Muscle of back (tissue), 3 donors: ENCODE measurements at regions not wholly inside any gene's neighbourhood (a gene's known extent, or its start where the extent isn't known, plus 50 kb on each side); places are given as distances from the start of the nearest gene placed in this dataset.

Source experiments
- DNase-seq, 3 donors: peaks; one replicate each; pipeline versions ENCODE4 v3.0.0 to v3.0.0-alpha.2; 2013

GRCh38 chr18:67597759-67598158 lies 81.2 kb upstream of the DSEL start:
- no peak for DNase-seq

DNA sequence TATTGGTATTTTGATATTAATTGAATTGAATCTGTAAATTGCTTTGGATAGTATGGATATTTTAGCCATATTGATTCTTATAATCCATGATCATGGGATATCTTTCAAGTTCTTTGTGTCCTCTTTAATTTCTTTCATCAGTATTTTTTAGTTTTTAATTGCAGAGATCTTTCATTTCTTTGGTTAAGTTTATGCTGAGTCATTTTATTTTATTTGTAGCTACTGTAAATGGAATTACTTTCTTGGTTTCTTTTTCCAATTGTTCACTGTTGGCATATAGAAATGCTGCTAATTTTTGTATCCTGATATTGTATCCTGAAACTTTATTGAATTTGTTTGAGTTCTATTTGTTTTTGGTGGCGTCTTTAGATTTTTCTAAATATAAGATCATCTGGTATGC lies 79.5 kb upstream of the DSEL start:
- DNase-seq: no peak

- DNase-seq: peak in 1 of 3 donors; percentile 15
These were observed 74.1 kb upstream of the DSEL start for GRCh38 chr18:67590571-67591141.

GRCh38 chr18:67589325-67589724 lies 72.8 kb upstream of the DSEL start:
- DNase-seq: no peak

DNA sequence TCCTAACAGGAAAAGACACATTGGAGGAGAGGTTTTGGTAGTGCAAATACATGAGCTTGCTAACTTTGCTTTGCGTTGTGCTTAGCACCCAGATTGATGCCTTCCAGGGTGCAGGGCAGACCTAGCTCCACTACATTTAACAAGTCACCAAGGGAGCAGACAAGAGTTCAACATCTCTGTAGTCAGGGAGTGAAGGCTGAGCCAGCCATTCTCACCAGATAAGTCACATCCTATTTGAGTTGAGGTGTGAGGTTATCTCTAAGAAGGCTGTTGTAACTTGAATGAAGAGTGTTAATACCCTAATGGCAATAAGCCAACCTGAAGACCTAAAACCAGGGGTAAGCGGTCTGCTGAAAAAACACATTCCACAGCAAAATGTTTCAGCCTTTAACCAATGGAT lies 69.6 kb upstream of the DSEL start:
- no peak for DNase-seq

DNA sequence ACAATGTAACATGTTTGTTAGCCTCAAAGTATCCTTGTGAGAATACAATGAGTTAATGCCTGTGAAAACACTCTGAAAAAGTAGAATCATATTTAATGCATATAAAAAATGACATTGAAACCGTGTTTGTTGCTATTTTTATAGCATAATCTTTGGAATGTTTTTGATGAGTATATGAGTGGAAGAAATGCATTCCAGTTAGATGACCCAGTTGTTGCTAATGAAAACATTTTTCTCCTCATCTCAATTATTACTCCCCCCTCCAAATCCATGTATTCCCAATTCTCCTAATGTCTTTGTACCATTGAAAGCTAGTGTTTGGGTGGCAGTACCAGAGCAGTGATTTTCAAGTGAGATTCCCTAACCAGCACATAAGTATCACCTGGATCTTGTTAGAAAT lies 67.1 kb upstream of the DSEL start:
- peak in 1 of 3 donors; percentile 10 for DNase-seq

- no peak for DNase-seq
These were observed 66.0 kb upstream of the DSEL start for GRCh38 chr18:67582488-67582887.

GRCh38 chr18:67581178-67581577 lies 64.7 kb upstream of the DSEL start:
- no peak for DNase-seq

DNA sequence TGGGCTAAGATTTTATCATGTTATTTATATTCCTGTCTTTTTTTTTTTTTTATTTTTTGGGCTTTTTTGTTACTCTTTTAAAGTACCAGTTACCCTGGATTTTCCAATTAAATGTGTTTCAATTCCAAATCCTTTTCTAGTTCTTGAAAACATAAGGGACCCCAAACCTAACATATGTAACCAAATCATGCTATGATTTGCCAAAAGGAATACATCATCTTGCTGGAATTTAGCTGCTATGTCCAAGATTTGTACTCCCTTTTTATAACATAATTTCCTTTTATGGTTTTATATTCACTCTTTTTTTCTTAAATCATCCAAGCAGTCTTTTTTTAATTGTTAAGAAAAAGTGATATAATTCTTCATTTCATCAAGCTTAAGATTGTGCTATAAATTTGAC lies 60.9 kb upstream of the DSEL start:
- DNase-seq: peak in 2 of 3 donors; percentile 22 to 61

DNA sequence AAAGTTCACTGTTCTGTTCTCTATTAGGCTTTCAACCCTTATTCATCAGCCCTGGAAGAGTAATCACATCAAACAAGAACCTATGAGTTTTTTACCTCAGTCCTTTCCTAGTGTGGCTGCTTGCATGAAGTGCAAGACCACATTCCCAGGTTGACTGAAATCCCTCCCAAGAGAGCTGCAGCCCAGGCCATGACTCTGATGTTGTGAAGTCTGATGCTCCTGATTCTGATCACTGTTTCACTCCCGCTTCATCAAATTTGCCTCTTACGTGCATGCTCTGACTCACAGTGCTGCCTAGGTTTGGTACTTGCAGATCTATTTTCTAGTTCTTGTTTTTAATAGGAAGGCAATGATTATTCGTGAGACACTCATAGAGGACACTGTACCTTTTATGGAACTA lies 58.2 kb upstream of the DSEL start:
- no peak for DNase-seq

DNA sequence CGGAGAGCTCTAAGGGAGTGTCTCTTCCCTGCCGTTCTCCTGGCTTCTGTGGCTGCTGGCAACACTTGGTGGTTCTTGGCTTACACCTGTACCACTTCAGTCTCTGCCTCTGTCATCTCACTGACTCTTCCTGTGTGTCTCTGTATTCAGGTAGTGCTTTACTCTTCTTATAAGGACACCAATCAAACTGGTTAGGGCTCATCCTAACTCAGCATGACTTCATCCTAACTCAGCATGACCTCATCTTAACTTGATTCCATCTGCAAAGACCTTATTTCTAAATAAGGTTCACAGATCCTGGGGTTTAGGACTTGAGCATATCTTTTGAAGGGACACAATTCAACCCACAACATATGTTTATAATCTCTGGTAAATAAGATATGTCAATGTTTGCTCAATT lies 51.6 kb upstream of the DSEL start:
- DNase-seq: no peak
